GM10248 (cell line): ENCODE measurements at regions not wholly inside any gene's neighbourhood (a gene's known extent, or its start where the extent isn't known, plus 50 kb on each side); places are given as distances from the start of the nearest gene placed in this dataset.

ENCODE experiments used
- CTCF ChIA-PET: fragments of 300-600 bp; sonication (Branson Sonifier 250); formaldehyde crosslinking; extraction: SDS; loops from one replicate; lab custom pipeline; 2021; ENCODE audit warnings: antibody characterized with exemption; lab: Yijun Ruan, JAX
- POLR2A ChIA-PET: fragments of 350-650 bp; sonication (Branson Sonifier 250); formaldehyde crosslinking; extraction: SDS; loops from one replicate; lab custom pipeline; 2020; ENCODE audit warnings: antibody characterized with exemption; lab: Yijun Ruan, JAX
- DNase-seq: peaks from one replicate; pipeline ENCODE4 v3.0.0; 2012; ENCODE audit errors: extremely low spot score
- TF ChIP-seq, protein P1 (sequence below): IDR thresholded peaks from 2 replicates; pipeline ENCODE4 v1.5.1; 2012; ENCODE audit warnings: mild to moderate bottlenecking, low read depth; ENCODE audit errors: extremely low read depth, missing control alignments, control extremely low read depth

DNA sequence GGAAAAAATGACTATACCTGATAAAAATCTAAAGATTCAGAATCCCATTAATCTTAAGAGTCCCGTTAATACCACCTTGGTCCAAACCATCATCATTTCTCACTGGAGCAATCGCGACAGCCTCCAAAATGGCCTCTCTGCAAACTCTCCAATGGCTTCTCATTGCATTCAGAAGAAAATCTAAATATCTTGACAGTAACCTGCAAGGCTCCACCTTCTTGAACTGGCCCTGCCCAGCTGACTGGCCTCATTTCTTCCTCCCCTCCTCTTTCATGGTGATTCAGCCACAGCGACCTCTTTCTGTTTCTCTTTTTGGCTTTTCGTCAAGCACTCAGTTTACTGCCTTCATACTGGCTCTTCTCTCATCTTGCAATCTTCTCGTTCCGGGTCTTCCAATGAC lies 56.2 kb upstream of the GPRIN3 start:
- POLR2A ChIA-PET, result no interaction called here
- DNase-seq, result no peak
- CTCF ChIA-PET, result no interaction called here
- TF ChIP-seq, protein P1, sequence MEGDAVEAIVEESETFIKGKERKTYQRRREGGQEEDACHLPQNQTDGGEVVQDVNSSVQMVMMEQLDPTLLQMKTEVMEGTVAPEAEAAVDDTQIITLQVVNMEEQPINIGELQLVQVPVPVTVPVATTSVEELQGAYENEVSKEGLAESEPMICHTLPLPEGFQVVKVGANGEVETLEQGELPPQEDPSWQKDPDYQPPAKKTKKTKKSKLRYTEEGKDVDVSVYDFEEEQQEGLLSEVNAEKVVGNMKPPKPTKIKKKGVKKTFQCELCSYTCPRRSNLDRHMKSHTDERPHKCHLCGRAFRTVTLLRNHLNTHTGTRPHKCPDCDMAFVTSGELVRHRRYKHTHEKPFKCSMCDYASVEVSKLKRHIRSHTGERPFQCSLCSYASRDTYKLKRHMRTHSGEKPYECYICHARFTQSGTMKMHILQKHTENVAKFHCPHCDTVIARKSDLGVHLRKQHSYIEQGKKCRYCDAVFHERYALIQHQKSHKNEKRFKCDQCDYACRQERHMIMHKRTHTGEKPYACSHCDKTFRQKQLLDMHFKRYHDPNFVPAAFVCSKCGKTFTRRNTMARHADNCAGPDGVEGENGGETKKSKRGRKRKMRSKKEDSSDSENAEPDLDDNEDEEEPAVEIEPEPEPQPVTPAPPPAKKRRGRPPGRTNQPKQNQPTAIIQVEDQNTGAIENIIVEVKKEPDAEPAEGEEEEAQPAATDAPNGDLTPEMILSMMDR, result no peak

DNA sequence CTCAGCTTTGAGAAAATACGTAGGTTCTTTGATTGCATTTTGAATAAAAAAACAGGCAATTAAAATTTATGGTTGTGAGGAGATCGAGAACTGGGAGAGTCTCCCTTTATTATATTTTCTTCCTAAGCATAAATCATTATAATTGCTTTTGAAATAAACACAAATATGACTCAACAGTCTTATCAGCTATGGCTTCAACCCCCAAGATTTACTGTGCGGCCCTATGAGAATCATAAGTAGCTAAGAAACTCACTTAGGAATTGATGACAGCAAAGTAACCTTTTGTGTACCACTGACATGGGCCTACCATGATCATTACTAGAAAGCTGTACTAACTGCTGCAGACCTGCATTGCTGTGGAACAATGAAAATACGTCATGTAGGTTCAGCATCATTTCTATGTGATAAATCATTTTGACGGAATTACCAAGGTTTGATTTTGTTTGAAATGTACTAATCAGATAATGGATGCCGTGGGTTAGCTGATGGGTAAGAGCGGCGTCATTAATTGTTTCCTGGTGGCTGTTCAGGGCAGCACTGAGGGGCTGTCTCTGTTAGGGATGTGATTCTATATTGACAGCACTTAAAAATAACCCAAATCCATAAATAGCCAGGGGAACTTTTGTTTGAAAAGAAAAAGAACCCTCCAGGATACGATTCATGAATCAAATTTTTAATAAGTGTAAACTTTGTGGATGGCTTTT lies 51.5 kb upstream of the GPRIN3 start:
- no peak for DNase-seq
- TF ChIP-seq, protein P1, result no peak
- CTCF ChIA-PET, result interaction anchor here (0.8 to 1.6 kb wide), 5 partner anchors 8 to 33 kb away, joined by 3 to 4 read pairs (median 3); no protein-coding TSS in a partner anchor
- POLR2A ChIA-PET, result no interaction called here

DNA sequence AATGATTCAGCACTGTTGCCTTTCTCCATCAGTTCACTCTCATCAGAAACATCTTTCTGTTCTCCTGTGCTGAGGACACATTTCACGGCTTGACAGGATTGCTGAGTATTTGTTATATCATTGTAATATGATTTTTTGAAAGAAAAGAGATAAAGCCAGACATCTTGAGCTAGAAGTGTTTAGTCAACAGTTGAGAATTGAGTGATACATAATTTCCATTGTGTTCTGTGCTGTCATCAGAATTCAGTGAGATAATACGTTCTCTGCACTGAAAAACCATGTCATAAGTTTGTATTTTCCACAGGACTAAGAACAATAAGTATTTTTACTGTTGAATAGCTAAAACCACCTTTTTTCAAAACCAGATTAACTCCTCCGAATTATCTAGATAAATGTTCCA lies 50.2 kb upstream of the GPRIN3 start:
- CTCF ChIA-PET, result interaction anchor here (1.3 kb wide), 2 partner anchors 17 to 32 kb away, joined by 3 to 4 read pairs; no protein-coding TSS in a partner anchor
- TF ChIP-seq, protein P1, result no peak
- POLR2A ChIA-PET, result no interaction called here
- no peak for DNase-seq
